GM18868 (cell line): ENCODE measurements at regions not wholly inside any gene's neighbourhood (a gene's known extent, or its start where the extent isn't known, plus 50 kb on each side); places are given as distances from the start of the nearest gene placed in this dataset.
A peak's percentile ranks its signal among the peaks of the same experiment; 100 is the strongest.
"Not testable (repeated sequence)": the region's sequence is repeated elsewhere in the genome, so short reads cannot be mapped to it uniquely, and the experiment has no call there.

Experiments
- ATAC-seq: cut with Tn5 transposase; IDR thresholded peaks from one replicate; pipeline ENCODE4 v1.9.1; 2021; ENCODE audit warnings: mild to moderate bottlenecking, moderate library complexity; ENCODE audit not compliant: unreplicated experiment

GRCh38 chr7:125848157-125848556 is 918.5 kb upstream of the POT1 start:
- no peak for ATAC-seq

GRCh38 chr7:125847692-125848091 is 918.1 kb upstream of the POT1 start:
- no peak for ATAC-seq

GRCh38 chr7:125847055-125847454 is 917.4 kb upstream of the POT1 start:
- ATAC-seq, result no peak

- ATAC-seq, result no peak
Measured at GRCh38 chr7:125845686-125846085, 916.1 kb upstream of the POT1 start.

- ATAC-seq, result no peak
Measured at GRCh38 chr7:125834421-125834820, 904.8 kb upstream of the POT1 start.

- ATAC-seq, result no peak
Measured at GRCh38 chr7:125833839-125834238, 904.2 kb upstream of the POT1 start.

GRCh38 chr7:125830743-125831142 is 901.1 kb upstream of the POT1 start:
- no peak for ATAC-seq

GRCh38 chr7:125828153-125828700 is 898.6 kb upstream of the POT1 start:
- ATAC-seq, result no peak

- ATAC-seq, result no peak
Measured at GRCh38 chr7:125823538-125823937, 893.9 kb upstream of the POT1 start.

- ATAC-seq, result no peak
Measured at GRCh38 chr7:125820495-125820894, 890.9 kb upstream of the POT1 start.

GRCh38 chr7:125814100-125814499 is 884.5 kb upstream of the POT1 start:
- no peak for ATAC-seq

- ATAC-seq, result not testable (repeated sequence)
Measured at GRCh38 chr7:125806491-125806890, 876.9 kb upstream of the POT1 start.

- ATAC-seq, result no peak
Measured at GRCh38 chr7:125804273-125804672, 874.6 kb upstream of the POT1 start.

GRCh38 chr7:125780153-125780552 is 850.5 kb upstream of the POT1 start:
- ATAC-seq, result no peak

- ATAC-seq, result no peak
Measured at GRCh38 chr7:125775317-125775716, 845.7 kb upstream of the POT1 start.

- ATAC-seq, result no peak
Measured at GRCh38 chr7:125773113-125773785, 843.6 kb upstream of the POT1 start.

- ATAC-seq, result no peak
Measured at GRCh38 chr7:125747966-125748365, 818.3 kb upstream of the POT1 start.

GRCh38 chr7:125746510-125746909 is 816.9 kb upstream of the POT1 start:
- ATAC-seq, result no peak

GRCh38 chr7:125727215-125727614 is 797.6 kb upstream of the POT1 start:
- no peak for ATAC-seq

GRCh38 chr7:125695626-125696025 is 766.0 kb upstream of the POT1 start:
- ATAC-seq, result no peak

- no peak for ATAC-seq
Measured at GRCh38 chr7:125683156-125683555, 753.5 kb upstream of the POT1 start.

GRCh38 chr7:125681508-125681907 is 751.9 kb upstream of the POT1 start:
- peak; percentile 79 for ATAC-seq

GRCh38 chr7:125678771-125679170 is 749.1 kb upstream of the POT1 start:
- ATAC-seq, result no peak
